SK-N-MC (cell line): ENCODE measurements at regions not wholly inside any gene's neighbourhood (a gene's known extent, or its start where the extent isn't known, plus 50 kb on each side); places are given as distances from the start of the nearest gene placed in this dataset.

ENCODE experiments used
- EZH2 ChIP-seq: fragments of 200-600 bp; sonication (generic); IDR thresholded peaks from one replicate; pipeline ENCODE4 v1.6.1; 2017; ENCODE audit warnings: antibody characterized with exemption
- POLR2AphosphoS5 ChIP-seq: IDR thresholded peaks from 2 replicates; pipeline ENCODE4 v1.6.1; 2012; ENCODE audit warnings: mild to moderate bottlenecking, low read depth, low read length, borderline replicate concordance

DNA sequence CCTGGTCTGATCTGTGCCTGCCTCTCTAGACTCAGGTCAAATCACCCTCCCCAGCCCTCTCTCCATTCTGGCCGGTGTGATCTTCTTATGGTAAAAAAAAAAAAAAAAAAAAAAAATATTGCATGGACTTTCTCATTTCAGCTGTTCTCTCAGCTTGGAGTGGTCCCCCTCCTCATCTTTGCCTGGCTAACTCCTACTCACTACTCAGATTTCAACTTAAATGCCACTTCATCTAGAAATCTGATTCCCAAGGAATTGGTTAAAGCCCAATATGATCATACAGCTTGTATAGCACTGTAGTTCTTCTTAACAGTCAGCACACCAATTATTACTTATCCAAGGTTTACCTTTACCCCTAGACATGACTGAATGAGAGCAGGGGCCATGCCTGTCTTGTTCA is 105.9 kb upstream of the CARMIL1 start:
- no peak for TF ChIP-seq POLR2AphosphoS5
- TF ChIP-seq EZH2, result no peak
